HG03280 (cell line): ENCODE measurements at regions not wholly inside any gene's neighbourhood (a gene's known extent, or its start where the extent isn't known, plus 50 kb on each side); places are given as distances from the start of the nearest gene placed in this dataset.

Experiments
- ATAC-seq: cut with Tn5 transposase; IDR thresholded peaks from one replicate; pipeline ENCODE4 v1.9.1; 2021; ENCODE audit warnings: mild to moderate bottlenecking, moderate library complexity; ENCODE audit not compliant: unreplicated experiment

GRCh38 chr18:59086522-59086921, 53.2 kb upstream of the SEC11C start:
- no peak for ATAC-seq

GRCh38 chr18:59087391-59087790, 52.3 kb upstream of the SEC11C start:
- ATAC-seq, result no peak
